ENCODE measurements at regions not wholly inside any gene's neighbourhood (a gene's known extent, or its start where the extent isn't known, plus 50 kb on each side); places are given as distances from the start of the nearest gene placed in this dataset.

- no peak for DNase-seq
These were observed 55.4 kb downstream of the CCER1 start for GRCh38 chr12:90899456-90900182.

GRCh38 chr12:90897986-90898385 is 57.0 kb downstream of the CCER1 start:
- no peak for DNase-seq

GRCh38 chr12:90897316-90897715 is 57.7 kb downstream of the CCER1 start:
- DNase-seq = no peak

- DNase-seq = no peak
These were observed 58.2 kb downstream of the CCER1 start for GRCh38 chr12:90896821-90897220.

- no peak for DNase-seq
These were observed 58.8 kb downstream of the CCER1 start for GRCh38 chr12:90896164-90896563.

GRCh38 chr12:90888316-90888715 is 66.7 kb downstream of the CCER1 start:
- DNase-seq = no peak

- DNase-seq = no peak
These were observed 71.5 kb downstream of the CCER1 start for GRCh38 chr12:90883456-90883855.

GRCh38 chr12:90871726-90872096 is 83.3 kb downstream of the CCER1 start:
- no peak for DNase-seq

- DNase-seq = no peak
These were observed 83.8 kb downstream of the CCER1 start for GRCh38 chr12:90870971-90871725.

GRCh38 chr12:90868626-90869025 is 86.3 kb downstream of the CCER1 start:
- no peak for DNase-seq

- no peak for DNase-seq
These were observed 95.4 kb downstream of the CCER1 start for GRCh38 chr12:90859591-90859990.

- DNase-seq = no peak
These were observed 96.7 kb downstream of the CCER1 start for GRCh38 chr12:90858252-90858651.

GRCh38 chr12:90855534-90855933 is 99.4 kb downstream of the CCER1 start:
- no peak for DNase-seq

GRCh38 chr12:90854136-90854689 is 100.8 kb downstream of the CCER1 start:
- DNase-seq = no peak

- no peak for DNase-seq
These were observed 102.9 kb downstream of the CCER1 start for GRCh38 chr12:90851800-90852718.

- DNase-seq = no peak
These were observed 112.5 kb downstream of the CCER1 start for GRCh38 chr12:90842477-90842876.

GRCh38 chr12:90841336-90841735 is 113.6 kb downstream of the CCER1 start:
- DNase-seq = no peak

GRCh38 chr12:90839346-90839745 is 115.6 kb downstream of the CCER1 start:
- no peak for DNase-seq

- DNase-seq = no peak
These were observed 118.3 kb downstream of the CCER1 start for GRCh38 chr12:90836689-90837088.

GRCh38 chr12:90833228-90833627 is 121.7 kb downstream of the CCER1 start:
- DNase-seq = no peak

GRCh38 chr12:90832427-90832826 is 122.5 kb downstream of the CCER1 start:
- no peak for DNase-seq

- DNase-seq = no peak
These were observed 123.3 kb downstream of the CCER1 start for GRCh38 chr12:90831712-90832111.

- DNase-seq = no peak
These were observed 125.9 kb downstream of the CCER1 start for GRCh38 chr12:90829044-90829443.

All from activated CD4-positive, alpha-beta T cell treated with anti-CD3 and anti-CD28 coated beads for 1 hour (primary cell).